ENCODE measurements at regions not wholly inside any gene's neighbourhood (a gene's known extent, or its start where the extent isn't known, plus 50 kb on each side); places are given as distances from the start of the nearest gene placed in this dataset.

GRCh38 chr2:13015532-13016320, 299.0 kb downstream of the TRIB2 start:
- TF ChIP-seq CTCF (IDR thresholded peaks at IDR 0.05; ENCODE audit: extremely low read depth in 1 of 2, insufficient read depth in 1 of 2, low read depth in 1 of 2, low read length in 2 of 2) (no peak), JUN (IDR thresholded peaks at IDR 0.05; ENCODE audit: borderline replicate concordance, insufficient read depth, insufficient read length, low read depth) (no peak), POLR2A (IDR thresholded peaks at IDR 0.05; ENCODE audit: low read depth, low read length) (no peak)

Measured in endothelial cell of umbilical vein (primary cell).